Glutamatergic neuron (in vitro differentiated cells): ENCODE measurements at regions not wholly inside any gene's neighbourhood (a gene's known extent, or its start where the extent isn't known, plus 50 kb on each side); places are given as distances from the start of the nearest gene placed in this dataset.

ENCODE experiments used
- DNase-seq: peaks from one replicate; pipeline ENCODE4 v3.0.0; 2022
- H3K27ac Mint-ChIP-seq: one replicate; pipeline ENCODE4 v1.8.0; 2020; ENCODE audit warnings: mild to moderate bottlenecking, mixed read lengths, inconsistent platforms; ENCODE audit not compliant: unreplicated experiment
- H3K27me3 Mint-ChIP-seq: one replicate; pipeline ENCODE4 v1.8.0; 2020; ENCODE audit warnings: mild to moderate bottlenecking, moderate library complexity, mixed read lengths, inconsistent platforms; ENCODE audit not compliant: unreplicated experiment
- H3K36me3 Mint-ChIP-seq: one replicate; pipeline ENCODE4 v1.8.0; 2020; ENCODE audit warnings: mild to moderate bottlenecking, mixed read lengths, inconsistent platforms; ENCODE audit not compliant: unreplicated experiment
- H3K4me1 Mint-ChIP-seq: one replicate; pipeline ENCODE4 v1.8.0; 2020; ENCODE audit warnings: mild to moderate bottlenecking, low read depth, mixed read lengths, inconsistent platforms; ENCODE audit not compliant: unreplicated experiment
- H3K4me3 Mint-ChIP-seq: one replicate; pipeline ENCODE4 v1.8.0; 2020; ENCODE audit warnings: mild to moderate bottlenecking, mixed read lengths, inconsistent platforms; ENCODE audit not compliant: unreplicated experiment
- H3K9me3 Mint-ChIP-seq: one replicate; pipeline ENCODE4 v1.8.0; 2020; ENCODE audit warnings: mild to moderate bottlenecking, moderate library complexity, mixed read lengths, inconsistent platforms; ENCODE audit not compliant: unreplicated experiment
- TF ChIP-seq, protein P1 (sequence below): fragments of 200-600 bp; sonication (generic); IDR thresholded peaks from one replicate; pipeline ENCODE4 v1.5.0; 2021; ENCODE audit not compliant: partially characterized antibody, unreplicated experiment

DNA sequence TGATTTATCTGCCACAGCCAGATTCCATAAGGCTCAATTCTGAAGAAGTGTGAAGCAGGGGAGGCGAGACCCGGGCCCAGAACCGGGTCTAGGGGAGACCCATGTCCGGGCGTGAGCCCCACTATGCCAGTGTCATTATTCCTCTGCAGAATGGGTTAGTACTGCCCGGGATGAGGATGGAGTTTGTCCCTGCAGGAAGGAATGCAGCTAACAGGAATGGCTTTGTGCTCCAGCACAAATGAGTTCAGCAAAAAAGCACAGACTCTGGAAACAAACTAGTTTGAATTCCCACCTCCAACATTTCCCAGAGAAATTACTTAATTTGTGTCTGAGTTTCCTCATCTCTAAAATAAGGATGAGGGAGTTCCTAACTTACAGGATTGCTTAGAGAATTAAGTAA lies 202.9 kb downstream of the SYK start:
- no peaks in the 10 kb centered on the region for H3K27me3 Mint-ChIP-seq
- H3K4me3 Mint-ChIP-seq = no peak overlapping the region
- no peaks in the 10 kb centered on the region for H3K9me3 Mint-ChIP-seq
- no peaks in the 10 kb centered on the region for H3K4me1 Mint-ChIP-seq
- no peak for DNase-seq
- no peak overlapping the region for H3K27ac Mint-ChIP-seq
- TF ChIP-seq, protein P1, sequence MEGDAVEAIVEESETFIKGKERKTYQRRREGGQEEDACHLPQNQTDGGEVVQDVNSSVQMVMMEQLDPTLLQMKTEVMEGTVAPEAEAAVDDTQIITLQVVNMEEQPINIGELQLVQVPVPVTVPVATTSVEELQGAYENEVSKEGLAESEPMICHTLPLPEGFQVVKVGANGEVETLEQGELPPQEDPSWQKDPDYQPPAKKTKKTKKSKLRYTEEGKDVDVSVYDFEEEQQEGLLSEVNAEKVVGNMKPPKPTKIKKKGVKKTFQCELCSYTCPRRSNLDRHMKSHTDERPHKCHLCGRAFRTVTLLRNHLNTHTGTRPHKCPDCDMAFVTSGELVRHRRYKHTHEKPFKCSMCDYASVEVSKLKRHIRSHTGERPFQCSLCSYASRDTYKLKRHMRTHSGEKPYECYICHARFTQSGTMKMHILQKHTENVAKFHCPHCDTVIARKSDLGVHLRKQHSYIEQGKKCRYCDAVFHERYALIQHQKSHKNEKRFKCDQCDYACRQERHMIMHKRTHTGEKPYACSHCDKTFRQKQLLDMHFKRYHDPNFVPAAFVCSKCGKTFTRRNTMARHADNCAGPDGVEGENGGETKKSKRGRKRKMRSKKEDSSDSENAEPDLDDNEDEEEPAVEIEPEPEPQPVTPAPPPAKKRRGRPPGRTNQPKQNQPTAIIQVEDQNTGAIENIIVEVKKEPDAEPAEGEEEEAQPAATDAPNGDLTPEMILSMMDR = no peak
- peaks cover 5% of the 10 kb centered on the region for H3K36me3 Mint-ChIP-seq

DNA sequence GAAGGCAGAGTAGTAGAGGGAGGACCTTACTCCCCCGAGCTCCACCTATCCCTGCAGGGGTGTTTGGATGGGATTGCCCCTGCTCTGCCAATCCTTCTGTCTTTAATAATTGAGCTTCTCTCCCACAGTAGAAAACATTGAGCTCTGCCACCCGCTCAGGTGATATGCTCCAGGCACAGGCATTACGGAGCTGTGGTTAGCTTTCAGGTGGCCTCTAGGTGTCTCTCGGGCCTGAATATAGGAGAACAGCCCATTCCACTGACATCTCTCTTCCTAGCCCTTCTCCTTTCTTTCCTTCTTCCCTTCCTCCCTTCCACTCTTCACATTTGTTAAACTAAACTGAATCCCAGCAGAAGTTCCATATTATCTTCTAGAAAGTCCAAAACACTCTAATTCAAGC lies 203.4 kb downstream of the SYK start:
- TF ChIP-seq, protein P1 = no peak
- H3K27me3 Mint-ChIP-seq = no peaks in the 10 kb centered on the region
- no peaks in the 10 kb centered on the region for H3K9me3 Mint-ChIP-seq
- H3K27ac Mint-ChIP-seq = no peak overlapping the region
- H3K4me1 Mint-ChIP-seq = no peaks in the 10 kb centered on the region
- no peak overlapping the region for H3K4me3 Mint-ChIP-seq
- peaks cover 5% of the 10 kb centered on the region for H3K36me3 Mint-ChIP-seq
- no peak for DNase-seq

DNA sequence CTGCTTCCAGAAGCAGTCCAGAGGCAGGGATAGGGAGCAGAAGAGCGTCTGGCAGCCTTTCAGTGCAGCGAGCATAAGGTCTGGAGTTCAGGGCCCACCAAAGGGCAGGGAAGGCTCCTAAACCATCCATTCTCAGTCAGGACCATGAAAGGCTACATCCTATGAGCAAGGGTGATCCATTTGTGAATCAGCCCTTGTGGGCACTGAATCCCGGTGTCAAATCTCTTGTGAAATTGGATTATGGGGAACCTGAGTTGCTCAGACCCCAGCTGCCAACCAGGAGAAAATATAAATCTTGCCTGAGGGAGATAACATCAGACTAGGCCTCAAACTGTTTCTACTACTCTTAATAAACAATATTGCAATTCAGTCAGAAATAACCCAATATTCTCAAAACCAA lies 204.4 kb downstream of the SYK start:
- Mint-ChIP-seq H3K4me3 (no peak overlapping the region), H3K27me3 (no peaks in the 10 kb centered on the region), H3K36me3 (peaks cover 5% of the 10 kb centered on the region), H3K4me1 (no peaks in the 10 kb centered on the region), H3K27ac (no peak overlapping the region), H3K9me3 (no peaks in the 10 kb centered on the region)
- TF ChIP-seq, protein P1 = no peak
- DNase-seq = no peak

DNA sequence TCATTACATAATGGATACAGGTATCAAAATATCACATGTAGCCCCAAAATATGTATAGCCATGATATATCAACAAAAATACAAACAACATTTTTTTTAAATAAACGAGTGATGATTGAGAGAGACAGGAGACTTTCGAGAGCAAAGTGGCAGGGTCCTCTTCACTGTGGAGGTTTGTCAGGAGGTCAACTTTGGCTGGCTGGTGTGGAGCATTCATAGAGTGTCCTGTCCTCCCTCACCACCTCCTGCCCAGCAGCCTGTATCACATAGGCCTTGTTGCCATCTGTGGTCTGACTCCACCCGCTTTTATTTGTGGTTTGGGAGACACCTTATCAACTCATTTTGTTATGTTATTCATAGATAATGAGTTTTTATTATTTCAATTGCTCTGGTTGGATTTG lies 206.9 kb downstream of the SYK start:
- H3K9me3 Mint-ChIP-seq = no peaks in the 10 kb centered on the region
- H3K27me3 Mint-ChIP-seq = no peaks in the 10 kb centered on the region
- H3K4me3 Mint-ChIP-seq = no peak overlapping the region
- TF ChIP-seq, protein P1 = no peak
- no peaks in the 10 kb centered on the region for H3K4me1 Mint-ChIP-seq
- no peak overlapping the region for H3K27ac Mint-ChIP-seq
- H3K36me3 Mint-ChIP-seq = peaks cover 10% of the 10 kb centered on the region
- DNase-seq = no peak

DNA sequence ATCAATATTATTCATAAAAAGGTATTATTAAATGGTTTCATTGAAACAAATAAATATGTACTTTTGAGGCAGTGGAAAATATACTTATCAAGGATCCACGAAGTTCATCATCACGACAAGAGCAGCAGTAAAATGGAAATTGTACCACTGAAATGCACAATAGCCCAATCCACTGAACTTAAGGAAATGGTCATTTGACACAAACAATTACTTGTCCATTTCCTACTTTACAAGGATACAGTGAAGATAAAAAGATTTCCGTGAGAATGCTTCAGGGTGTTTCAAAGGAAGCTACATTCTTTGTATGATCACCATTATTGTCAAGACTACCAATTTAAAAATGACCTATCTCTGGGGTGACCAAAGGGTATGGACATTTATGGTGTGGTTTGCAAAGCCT lies 210.3 kb downstream of the SYK start:
- DNase-seq = no peak
- Mint-ChIP-seq H3K36me3 (peaks cover 5% of the 10 kb centered on the region), H3K4me1 (no peaks in the 10 kb centered on the region), H3K4me3 (no peak overlapping the region), H3K9me3 (peaks cover 2% of the 10 kb centered on the region), H3K27me3 (no peaks in the 10 kb centered on the region), H3K27ac (no peak overlapping the region)
- TF ChIP-seq, protein P1 = no peak
